C4-2B (cell line): ENCODE measurements at regions not wholly inside any gene's neighbourhood (a gene's known extent, or its start where the extent isn't known, plus 50 kb on each side); places are given as distances from the start of the nearest gene placed in this dataset.

ENCODE experiments used
- ZFX ChIP-seq: fragments of 450-650 bp; IDR thresholded peaks from 2 replicates; pipeline ENCODE4 v1.6.1; 2017
- TF ChIP-seq, protein P1 (sequence below): fragments of 450-650 bp; conservative IDR thresholded peaks from 2 replicates; pipeline ENCODE4 v1.5.1; 2017; ENCODE audit warnings: mild to moderate bottlenecking

DNA sequence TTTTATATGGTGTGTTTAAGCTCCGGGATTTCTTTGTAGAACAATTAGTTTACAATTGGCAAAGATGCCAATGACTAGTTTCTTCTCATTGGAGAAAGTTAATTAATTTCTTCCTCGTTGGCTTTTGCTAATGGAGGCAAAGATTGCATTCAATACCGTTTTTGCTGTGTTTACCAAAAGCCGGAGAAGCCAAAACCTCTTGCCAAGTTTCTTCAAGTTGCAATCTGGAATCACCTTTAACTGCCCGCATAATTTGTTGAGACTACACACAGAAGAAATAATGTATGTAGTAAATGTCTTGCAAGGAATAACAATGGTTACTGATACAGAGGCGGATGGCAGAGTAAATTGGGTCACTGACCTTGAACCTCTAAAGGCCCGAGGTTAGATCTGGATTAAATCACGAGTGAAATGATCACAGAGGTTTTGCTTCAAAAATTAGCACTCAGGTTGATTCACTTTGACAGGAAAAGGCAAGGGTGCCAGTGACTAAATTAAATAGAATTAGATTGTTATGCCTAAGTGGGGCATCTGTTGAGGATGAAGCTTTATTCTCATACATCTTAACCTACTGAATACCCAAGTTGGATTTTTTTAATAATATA lies 732.1 kb upstream of the NR2F2 start:
- no peak for TF ChIP-seq ZFX
- TF ChIP-seq, protein P1, sequence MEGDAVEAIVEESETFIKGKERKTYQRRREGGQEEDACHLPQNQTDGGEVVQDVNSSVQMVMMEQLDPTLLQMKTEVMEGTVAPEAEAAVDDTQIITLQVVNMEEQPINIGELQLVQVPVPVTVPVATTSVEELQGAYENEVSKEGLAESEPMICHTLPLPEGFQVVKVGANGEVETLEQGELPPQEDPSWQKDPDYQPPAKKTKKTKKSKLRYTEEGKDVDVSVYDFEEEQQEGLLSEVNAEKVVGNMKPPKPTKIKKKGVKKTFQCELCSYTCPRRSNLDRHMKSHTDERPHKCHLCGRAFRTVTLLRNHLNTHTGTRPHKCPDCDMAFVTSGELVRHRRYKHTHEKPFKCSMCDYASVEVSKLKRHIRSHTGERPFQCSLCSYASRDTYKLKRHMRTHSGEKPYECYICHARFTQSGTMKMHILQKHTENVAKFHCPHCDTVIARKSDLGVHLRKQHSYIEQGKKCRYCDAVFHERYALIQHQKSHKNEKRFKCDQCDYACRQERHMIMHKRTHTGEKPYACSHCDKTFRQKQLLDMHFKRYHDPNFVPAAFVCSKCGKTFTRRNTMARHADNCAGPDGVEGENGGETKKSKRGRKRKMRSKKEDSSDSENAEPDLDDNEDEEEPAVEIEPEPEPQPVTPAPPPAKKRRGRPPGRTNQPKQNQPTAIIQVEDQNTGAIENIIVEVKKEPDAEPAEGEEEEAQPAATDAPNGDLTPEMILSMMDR, result no peak
